CD4-positive, alpha-beta T cell treated with Interleukin-1 beta for 1 hour (primary cell): ENCODE measurements at regions not wholly inside any gene's neighbourhood (a gene's known extent, or its start where the extent isn't known, plus 50 kb on each side); places are given as distances from the start of the nearest gene placed in this dataset.
"Not testable (repeated sequence)": the region's sequence is repeated elsewhere in the genome, so short reads cannot be mapped to it uniquely, and the experiment has no call there.

ENCODE experiments used
- DNase-seq, 2 donors: peaks; one replicate each; pipeline ENCODE4 v3.0.0-alpha.2; 2020 to 2022

DNA sequence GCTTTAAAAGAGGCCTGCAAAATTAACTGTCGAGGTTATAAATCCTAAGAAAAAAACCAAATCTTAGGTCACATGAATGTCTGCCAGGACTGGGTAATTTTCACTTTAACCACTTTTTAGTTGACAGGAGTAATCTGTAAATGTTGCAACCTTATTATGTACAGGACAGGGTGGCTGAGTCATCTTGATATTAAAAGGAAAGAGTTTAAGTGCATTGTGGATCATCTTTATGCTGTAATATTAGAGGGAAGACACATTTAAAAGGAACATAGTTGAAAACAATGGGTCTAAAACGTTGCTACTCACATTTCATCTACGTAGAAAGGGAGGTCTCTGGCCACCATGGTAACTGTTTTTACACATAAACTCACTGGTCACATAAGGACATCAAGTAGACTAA, 115.5 kb downstream of the LSMEM1 start:
- no peak for DNase-seq

DNA sequence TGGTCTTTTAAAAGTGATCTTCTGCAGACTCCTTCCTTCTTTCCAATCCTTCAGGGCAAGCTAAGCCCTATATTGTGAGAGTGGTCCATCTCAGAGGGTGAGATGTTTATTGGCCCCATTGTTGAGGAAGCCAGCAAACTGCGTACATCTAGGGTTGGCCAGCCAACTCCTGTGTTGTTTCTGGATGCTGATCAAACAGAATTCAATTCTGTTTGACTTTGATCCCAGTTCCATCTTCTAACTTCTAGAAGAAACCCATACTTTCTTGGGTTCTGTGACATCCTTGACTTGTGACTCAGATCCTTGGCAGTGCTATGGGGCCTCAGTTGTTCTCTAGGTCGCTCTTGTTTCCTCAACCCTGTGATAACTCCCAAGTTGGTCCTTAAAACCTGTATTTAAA, 116.2 kb downstream of the LSMEM1 start:
- DNase-seq, result no peak

DNA sequence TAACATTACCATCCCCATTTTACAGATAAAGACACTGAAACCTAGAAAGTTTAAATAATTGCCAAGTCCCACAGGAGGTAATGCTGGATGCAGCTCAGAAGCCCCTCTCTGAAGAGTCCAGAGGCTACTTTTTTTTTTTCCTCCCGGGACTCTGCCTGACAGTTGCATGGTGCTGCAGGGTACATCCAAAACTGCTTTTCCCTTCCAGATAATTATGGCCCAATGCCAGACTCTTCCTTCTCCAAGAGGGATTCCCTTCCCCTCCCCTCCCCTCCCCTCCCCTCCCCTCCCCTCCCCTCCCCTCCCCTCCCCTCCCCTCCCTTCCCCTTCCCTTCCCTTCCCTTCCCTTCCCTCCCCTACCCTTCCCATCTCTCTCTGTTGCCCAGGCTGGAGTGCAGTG, 122.9 kb downstream of the LSMEM1 start:
- no peak for DNase-seq

DNA sequence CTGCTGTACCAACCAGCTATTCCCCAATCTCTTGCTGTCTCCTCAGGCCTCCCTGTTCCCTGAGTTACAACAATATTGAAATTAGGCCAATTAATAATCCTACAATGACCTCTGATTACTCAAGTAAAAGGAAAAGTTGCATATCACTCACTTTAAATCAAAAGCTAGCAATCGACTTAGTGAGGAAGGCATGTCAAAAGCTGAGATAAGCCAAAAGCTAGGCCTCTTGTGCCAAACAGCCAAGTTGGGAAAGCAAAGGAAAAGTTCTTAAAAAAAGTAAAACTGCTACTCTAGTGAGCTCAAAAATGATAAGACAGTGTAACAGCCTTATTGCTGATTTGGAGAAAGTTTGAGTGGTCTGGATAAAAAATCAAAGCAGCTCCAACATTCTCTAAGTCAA, 129.8 kb downstream of the LSMEM1 start:
- DNase-seq, result no peak

DNA sequence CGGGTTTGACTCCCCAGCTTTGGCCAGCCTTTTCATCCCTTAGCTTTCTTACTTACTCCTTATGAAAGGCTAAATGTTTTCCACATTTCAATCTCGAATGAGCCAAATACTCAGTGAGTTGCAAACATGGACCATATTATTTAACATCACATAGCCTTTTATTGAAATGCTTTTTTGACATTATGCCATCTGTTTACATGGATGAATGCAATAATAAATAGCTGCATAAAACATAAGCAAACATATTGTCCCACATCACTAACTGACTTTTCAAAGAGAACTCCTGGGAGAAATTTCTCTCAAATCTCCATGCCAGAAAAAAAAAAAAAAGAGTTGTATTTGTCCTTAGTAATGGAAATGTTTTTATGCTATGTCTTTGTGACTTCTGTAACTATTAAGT, 134.9 kb downstream of the LSMEM1 start:
- no peak for DNase-seq

DNA sequence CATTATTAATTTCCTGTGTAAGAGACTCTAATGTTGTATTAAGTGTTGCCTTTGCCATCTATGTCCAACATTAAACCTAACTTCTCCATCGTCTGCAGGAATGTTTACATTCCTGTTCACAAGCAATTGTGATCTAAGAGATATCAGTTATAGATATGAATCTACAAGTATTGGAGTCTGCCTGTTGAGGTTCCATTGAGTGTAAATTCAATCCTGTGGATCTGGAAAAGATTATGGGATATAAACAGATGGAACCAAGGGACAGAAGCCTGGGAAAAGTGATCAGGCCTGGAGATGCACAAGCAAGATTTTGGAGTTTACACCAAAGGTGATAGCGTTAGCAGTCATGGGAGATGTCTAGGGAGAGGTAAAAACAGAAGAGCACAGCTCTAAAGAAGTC, 135.5 kb downstream of the LSMEM1 start:
- DNase-seq, result no peak

DNA sequence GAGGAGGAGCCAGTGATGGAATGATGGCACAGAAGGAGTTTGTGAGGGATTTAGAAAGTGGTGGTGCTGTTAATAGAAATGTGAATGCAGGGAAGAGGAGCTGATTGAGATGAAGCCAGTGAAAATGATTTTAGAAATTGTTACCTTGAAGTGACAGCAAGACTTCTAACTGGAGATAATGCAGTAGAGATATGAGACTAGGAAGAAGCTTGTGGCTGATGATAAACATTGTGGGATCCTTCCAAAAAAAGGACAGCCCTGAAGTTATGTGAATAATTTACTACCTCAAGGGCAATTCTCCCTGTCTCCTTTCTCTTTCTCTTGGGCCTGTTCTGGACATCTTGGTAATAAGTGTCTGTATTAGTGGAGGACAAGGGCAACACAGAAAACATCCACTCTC, 138.6 kb downstream of the LSMEM1 start:
- no peak for DNase-seq

DNA sequence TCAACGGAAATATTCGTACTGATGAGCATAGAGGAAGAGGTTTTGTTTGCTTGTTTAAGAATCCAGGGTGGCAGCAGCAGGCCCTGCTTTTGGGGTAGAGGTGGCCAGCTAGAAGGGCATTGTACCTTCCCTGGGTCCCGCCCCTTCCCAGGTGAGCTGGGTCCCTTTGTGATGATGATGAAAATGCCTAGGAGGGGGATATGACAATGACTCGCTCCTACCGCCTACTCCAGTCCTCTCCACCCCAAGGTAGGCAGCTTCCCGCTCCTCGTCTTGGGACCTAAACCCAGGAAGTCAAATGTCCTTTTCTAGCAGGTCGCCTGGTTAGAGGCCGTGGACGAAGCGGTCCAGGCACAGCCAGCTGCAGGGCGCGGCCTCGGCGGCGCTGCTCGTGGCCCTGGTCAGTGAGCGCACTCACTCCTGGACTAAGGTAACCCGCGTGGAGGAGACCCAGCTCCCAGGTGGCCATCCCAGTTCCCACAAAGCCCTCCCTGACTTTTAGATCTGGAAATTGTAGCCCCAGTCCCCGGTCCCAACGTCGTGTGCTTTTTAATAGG, 141.4 kb downstream of the LSMEM1 start:
- no peak for DNase-seq

DNA sequence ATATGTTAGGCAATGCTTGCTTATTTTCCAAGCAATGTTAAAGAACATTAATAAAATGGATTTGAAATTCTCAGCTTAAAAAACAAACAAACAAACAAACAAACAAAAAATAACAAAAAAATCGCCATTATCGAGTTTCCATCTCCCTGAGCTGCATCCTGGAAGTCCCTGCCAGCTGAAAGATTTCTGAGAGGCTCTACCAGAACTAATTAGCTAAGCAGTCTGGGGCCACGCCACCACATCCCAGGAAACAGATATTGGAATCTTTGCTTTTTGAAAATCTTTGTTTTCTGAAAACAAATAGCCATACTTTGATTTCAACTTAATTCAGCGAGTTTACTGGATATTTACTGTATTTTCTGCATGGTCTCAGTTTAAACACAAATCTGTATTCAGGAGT, 143.6 kb downstream of the LSMEM1 start:
- no peak for DNase-seq

DNA sequence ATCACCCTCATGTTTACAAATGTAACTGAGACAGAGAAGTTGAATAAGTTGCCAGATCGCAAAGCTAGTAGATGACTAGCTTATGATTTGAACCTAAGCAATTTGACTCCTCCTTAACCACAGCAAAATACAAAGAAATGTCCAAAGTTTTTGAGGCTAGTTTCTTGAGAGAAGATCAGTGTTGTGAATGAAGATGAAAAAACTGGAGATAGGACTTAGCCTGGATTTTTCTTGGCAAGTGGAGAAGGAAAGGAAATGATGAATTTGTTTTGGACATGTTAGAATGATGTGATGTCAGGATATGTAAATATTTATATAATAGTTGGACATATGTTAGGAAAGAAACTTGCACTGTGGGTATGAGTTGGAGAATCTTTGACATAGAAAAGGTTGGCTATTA, 149.8 kb downstream of the LSMEM1 start:
- DNase-seq, result no peak

DNA sequence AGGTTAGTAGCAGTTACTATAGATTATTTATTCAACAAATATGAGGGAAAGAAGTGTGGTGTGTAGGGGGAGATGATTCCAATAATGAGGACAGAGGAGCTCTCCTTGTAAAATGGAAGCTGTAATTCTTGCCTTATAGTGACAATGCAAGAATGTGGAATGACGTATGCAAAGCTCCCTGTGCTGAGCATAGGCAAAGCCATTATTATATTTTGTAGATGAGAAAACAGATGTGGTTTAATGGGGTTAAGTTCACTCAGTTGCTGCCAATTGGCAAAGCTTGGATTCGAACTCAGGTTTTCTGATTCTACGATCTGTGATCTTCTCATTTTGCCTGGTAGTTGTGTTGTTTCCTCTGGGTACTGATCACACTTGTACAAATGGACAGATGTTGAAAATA, 153.3 kb downstream of the LSMEM1 start:
- no peak for DNase-seq

DNA sequence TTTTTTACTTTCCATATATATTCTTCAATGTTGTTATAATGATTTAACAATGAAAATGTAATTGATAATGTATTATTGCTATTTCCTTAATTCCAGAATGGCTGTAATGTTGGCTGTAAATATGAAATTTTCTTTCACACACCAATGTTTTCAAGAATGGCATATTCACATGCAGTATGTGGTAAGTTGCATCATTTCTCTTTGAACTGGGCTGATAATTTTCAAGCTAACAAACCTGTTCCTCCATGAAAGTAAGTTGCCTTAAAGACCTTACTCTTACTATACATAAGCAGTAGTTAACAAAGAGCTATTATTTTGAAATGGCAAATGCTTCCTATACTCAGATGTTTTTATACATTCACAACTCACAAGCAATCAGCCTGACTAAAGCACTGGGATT, 154.5 kb downstream of the TMEM168 start:
- no peak for DNase-seq

DNA sequence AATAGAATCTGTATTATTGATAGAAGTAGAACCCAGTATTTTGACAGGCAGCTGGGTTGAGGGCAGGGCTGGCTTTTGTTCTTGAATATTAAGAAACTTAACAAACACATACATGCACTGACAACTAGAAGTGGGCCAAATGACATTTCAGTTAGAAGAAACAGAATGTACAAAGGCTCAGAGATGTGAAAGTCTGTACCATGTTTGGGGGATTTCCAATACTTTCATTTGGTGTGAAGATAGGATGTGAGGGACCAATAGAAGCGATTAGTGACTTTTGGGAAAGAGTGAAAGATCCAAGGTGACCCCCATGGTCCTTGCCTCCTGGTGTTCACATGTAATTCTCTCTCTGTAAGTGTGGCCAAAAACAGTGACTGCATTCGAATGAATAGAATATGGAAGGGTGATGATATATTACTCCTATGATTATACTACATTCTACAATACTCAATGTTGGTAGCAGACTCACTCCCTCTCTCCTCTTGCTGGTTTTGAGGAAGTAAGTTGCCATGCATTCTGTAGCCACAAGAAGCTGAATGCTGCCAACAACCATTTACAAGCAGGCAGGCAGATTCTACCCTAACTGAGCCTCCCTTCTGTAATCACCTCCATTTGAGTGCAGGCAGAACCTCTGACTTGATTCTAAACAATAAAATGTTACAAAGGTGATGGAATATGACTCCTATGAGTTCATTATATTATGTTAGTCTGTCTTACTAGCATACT, 151.4 kb downstream of the TMEM168 start:
- DNase-seq, result no peak

DNA sequence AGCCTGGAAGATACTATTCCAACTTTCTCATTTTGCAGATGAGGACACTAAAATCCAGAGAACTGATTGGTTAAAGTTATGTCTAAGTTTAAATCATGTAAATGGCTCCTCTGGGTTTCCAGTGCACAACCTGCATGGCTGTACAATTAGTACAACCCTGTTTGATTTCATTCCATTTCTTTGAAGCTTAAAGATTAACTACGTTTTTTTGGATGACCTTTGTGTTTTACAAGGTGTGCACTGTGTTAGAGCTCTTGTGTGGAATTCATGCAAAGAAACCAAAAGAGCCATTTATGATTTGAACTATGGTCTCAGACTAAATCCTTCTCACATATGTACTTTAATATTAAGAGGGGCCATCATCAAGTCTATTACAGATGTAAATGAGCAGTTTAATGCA, 149.5 kb downstream of the TMEM168 start:
- no peak for DNase-seq

DNA sequence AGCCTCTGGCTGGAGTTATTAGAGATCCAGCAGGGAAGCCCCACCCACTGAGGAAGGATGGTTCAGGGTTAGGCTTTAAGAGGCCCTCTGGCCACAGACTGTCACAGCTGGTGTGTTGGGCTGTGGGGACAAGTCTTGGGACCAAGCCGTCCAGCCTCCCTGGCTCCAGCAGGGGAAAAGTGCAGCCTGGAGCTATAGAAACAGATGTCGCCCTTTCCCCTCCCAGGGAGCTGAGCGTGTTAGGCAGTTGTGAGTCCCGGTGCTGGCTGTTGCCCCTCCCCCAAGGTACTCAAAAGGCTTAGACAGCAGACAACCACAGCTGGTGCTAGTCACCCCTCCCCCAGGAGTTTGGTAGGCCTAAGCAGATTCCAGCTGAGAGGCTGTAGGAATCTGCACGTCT, 143.4 kb downstream of the TMEM168 start:
- no peak for DNase-seq

DNA sequence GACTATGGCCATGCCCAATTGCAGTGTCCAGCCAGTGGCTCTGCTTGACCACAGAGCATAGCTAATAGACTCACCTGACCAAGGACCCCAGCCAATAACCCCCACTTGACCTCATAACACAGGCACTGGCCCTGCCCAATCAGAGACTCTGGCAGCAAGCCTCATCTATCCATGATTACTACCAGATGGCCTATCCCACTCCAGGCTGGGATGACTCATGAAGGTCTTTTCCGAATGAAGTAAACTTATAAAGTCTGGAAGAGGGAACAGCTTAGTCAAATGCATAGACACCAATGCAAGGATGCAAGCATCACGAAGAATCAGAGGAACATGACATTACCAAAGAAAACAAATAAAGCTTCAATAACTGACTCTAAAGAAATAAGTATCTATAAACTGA, 141.4 kb downstream of the TMEM168 start:
- DNase-seq, result no peak

DNA sequence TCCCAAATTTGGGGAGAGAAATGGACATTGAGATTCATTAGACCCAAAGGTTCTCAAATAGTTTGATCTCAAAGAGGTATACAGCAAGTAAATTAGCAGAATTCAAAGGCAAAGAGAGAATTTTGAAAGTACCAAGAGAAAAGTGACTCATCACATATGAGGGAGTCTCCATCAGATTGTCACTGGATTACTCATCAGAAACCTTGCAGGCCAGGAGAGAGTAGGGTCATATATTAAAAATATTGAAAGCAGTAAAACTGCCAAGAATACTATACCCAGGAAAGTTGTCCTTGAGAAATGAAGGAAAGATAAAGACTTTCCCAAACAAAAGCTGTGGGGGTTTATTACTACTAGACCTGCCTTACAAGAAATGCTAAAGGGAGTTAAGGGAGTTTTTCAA, 140.6 kb downstream of the TMEM168 start:
- DNase-seq, result no peak

DNA sequence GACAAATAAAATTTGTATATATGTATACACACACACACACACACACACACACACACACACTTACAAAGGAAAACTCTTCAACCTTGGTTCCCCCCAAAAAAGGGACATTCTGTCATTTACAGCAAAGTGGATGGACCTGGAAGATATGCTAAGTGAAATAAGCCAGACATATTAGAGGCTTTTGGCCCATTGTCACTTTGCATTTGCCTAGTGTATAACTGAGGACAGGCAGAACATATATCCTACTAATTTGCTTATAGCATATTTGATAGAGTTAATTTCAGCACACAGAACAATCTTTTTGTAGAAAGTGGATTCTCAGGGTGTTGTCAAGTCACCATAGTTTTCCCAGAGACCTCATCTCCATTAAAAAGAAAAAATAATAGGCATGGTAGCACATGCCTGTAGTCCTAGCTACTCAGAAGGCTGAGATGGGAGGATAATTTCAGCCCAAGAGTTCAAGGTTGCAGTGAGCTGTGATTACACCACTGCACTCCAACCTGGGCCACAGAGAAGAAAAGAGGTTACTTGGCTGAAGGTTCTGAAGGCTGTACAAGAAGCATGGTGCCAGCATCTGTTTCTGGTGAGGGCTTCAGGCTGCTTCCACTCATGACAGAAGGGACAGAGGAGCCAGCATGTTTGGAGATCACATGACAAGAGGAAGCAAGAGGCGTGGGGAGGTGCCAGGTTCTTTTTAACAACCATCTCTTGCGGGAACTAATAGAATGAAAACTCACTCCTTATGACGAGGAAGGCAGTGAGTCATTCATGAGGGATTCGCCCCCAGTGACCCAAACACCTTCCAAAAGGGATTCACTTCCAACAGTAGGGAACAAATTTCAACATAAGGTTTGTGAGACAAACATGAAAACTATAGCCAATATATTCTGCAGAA, 135.6 kb downstream of the TMEM168 start:
- no peak for DNase-seq

DNA sequence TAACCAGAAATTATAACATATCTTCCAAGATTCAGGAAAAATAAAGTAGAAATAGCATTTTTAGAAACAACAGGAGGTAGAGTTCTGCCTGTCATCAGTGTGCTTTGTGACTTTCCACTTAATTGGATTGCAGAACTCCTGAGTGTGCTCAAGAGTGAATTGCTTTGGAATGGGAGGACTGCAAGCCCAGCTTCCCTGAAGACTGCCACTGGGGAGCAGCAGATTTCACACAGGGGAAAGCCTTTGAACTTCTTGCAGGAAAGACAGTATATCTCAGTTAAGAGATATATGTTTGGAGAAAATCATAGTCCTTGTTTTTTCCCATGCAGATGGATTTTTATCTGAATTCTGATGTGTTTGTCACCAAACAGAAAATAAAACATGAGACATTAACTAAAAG, 124.5 kb downstream of the TMEM168 start:
- no peak for DNase-seq

DNA sequence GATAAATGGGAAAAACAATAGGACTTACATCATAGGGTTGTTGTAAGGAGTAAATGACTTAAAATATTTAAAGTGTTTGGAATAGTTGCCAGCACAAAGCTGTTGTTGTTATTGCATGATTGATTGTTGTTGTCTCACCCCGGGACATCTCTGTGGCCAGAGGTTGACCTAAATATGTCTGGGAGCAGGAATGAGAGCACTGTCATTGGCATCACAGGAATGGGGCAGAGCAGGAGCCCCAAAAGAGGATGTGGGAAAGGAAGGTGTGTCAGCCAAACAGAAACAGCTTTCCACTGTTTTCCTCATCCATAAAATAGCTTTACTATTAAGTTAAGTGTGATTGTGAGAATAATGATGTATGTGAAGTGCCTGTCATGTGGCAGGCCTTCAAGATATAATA, 121.6 kb downstream of the TMEM168 start:
- DNase-seq, result no peak

DNA sequence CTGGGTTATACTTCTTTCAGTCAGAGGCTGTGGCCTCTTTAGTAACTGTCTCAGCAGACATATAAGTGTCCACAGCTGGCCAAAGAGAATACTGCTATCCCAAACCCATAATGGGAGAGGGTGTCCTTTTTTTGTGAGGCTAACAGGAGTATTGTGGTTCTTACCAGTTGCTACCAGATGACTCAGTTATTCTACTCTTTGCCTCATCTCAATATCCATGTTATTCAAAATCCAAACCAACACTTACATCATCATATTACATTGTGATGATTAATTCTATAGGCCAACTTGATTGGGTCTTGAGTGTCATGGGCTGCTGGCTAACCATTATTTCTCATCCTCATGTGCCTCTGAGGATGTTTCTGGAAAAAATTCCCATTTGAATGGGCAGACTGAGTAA, 120.9 kb downstream of the TMEM168 start:
- no peak for DNase-seq

DNA sequence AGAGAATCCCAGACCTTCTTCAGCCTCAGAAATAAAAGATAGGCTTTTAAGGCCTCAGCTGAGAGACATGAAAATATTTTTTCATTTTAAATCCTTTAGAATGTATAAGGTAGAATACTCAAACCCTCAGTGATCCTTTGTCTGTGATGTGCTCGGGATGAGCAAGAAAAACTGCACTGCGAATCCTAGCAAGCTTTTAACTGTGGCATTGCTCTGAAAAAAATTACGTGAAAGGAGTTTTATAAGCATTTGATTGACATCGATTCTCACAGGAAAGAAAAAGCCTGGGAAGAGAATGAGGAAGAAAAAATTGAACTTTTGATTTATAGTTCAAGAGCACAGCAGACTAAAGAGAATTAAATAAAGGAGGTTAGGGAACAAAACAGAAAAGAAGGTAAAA, 120.0 kb downstream of the TMEM168 start:
- no peak for DNase-seq

DNA sequence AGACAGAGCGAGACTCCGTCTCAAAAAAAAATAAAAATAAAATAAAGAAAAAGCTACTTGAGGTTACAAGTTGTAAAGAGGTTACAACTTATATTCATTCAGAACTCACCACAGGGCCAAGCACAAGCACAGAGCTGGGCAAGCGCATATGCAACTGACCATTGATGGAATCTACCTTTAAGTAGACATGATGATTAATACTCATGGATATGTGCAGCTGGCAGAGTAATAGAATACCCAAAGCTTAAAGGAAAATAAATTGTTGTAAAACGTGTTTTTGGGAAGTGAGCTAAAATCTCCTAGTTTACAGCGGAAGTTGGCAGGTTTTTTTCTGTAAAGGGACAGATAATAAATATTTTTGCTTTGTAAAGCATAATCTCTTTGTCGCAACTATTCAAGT, 111.6 kb downstream of the TMEM168 start:
- no peak for DNase-seq

DNA sequence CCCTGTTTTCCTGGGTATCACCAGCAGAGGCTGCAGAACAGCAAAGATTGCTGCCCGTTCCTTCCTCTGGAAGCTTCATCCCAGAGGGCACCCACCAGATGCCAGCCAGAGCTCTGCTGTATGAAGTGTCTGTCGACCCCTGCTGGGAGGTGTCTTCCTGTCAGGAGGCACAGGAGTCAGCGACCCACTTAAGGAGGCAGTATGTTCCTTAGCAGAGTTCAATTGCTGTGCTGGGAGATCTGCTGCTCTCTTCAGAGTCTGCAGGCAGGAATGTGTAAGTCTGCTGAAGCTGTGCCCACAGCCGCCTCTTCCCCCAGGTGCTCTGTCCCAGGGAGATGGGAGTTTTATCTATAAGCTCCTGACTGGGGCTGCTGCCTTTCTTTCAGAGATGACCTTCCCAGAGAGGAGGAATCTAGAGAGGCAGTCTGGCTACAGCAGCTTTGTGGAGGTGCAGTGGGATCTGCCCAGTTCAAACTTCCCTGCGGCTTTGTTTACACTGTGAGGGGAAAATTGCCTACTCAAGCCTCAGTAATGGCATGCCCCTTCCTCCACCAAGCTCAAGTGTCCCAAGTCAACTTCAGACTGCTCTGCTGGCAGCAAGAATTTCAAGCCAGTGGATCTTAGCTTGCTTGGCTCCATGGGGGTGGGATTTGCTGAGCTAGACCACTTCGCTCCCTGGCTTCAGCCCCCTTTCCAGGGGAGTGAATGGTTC, 100.6 kb downstream of the TMEM168 start:
- not testable (repeated sequence) for DNase-seq
